ENCODE measurements at regions not wholly inside any gene's neighbourhood (a gene's known extent, or its start where the extent isn't known, plus 50 kb on each side); places are given as distances from the start of the nearest gene placed in this dataset.

- TF ChIP-seq, protein P1, sequence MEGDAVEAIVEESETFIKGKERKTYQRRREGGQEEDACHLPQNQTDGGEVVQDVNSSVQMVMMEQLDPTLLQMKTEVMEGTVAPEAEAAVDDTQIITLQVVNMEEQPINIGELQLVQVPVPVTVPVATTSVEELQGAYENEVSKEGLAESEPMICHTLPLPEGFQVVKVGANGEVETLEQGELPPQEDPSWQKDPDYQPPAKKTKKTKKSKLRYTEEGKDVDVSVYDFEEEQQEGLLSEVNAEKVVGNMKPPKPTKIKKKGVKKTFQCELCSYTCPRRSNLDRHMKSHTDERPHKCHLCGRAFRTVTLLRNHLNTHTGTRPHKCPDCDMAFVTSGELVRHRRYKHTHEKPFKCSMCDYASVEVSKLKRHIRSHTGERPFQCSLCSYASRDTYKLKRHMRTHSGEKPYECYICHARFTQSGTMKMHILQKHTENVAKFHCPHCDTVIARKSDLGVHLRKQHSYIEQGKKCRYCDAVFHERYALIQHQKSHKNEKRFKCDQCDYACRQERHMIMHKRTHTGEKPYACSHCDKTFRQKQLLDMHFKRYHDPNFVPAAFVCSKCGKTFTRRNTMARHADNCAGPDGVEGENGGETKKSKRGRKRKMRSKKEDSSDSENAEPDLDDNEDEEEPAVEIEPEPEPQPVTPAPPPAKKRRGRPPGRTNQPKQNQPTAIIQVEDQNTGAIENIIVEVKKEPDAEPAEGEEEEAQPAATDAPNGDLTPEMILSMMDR (conservative IDR thresholded peaks at IDR 0.05; ENCODE audit: low read depth, low read length) = no peak
- DNase-seq (ENCODE audit: low read depth) = no peak
- H3K4me3 ChIP-seq (ENCODE audit: low read length) = no peak overlapping the region
Measured at GRCh38 chr3:137061186-137061585, 103.4 kb downstream of the IL20RB start.

GRCh38 chr3:137062250-137062649 lies 104.5 kb downstream of the IL20RB start:
- H3K4me3 ChIP-seq (ENCODE audit: low read length) = no peak overlapping the region
- TF ChIP-seq, protein P1 (conservative IDR thresholded peaks at IDR 0.05; ENCODE audit: low read depth, low read length) = no peak
- no peak for DNase-seq (ENCODE audit: low read depth)

DNA sequence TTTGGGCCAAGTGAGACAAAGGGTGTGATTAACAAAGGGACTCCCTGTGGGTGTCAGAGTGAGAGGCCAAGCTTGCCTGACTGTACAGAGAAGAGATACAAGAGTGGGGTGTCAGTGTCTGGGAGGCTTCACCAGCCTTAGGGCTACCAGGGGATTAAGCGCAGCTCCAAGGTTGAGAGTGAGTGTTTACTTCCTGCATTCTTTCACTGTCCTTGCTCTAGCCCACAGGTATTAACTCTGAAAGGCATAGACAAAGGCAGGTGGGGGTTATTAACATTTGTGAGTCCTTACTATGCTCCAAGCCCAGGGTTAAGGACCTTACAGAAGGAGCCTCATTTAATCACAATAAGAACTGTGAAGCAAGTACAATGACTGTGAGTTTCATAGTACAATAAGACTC lies 107.6 kb downstream of the IL20RB start:
- no peak for DNase-seq (ENCODE audit: low read depth)
- no peak overlapping the region for H3K4me3 ChIP-seq (ENCODE audit: low read length)
- TF ChIP-seq, protein P1 (conservative IDR thresholded peaks at IDR 0.05; ENCODE audit: low read depth, low read length) = no peak

DNA sequence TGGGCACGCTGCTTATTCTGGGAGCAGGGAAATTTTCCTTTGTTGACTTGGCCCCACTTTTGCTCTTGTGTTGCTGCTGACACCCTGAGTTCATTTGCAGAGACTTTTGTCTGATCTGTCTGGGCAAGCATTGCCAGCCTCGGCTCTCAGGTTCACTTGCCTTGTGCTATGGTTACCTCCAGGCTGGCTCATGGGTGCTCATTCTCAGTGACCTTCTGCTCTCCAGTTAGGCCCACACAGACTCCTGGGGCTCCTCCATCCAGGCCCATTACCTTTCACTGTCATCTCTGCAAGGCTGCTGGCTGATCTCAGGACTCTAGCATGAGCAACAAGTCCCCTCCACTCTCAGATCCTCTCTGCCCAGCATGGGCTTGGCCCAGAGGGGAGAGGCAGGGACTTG lies 108.3 kb downstream of the IL20RB start:
- no peak for DNase-seq (ENCODE audit: low read depth)
- H3K4me3 ChIP-seq (ENCODE audit: low read length) = no peak overlapping the region
- TF ChIP-seq, protein P1 (conservative IDR thresholded peaks at IDR 0.05; ENCODE audit: low read depth, low read length) = no peak

DNA sequence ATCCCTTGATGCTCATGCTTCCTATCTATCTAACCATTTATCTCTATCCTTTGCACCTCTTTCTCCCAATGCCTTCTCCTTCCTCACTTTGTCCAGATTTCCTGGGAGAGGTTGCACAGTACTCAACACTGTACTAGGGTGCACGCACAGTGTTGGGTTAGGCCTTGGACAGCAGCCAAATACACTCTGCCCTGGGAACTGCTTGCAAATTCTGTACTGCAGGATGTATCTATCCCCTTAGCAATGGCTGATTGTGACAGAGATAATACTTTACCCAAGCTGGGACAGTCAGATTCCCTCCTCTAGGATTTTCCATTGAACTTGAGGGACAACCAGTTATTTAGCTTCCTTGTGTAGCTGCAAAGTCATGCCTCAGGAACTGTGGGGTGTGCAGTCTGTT lies 113.3 kb downstream of the IL20RB start:
- TF ChIP-seq, protein P1 (conservative IDR thresholded peaks at IDR 0.05; ENCODE audit: low read depth, low read length) = no peak
- no peak overlapping the region for H3K4me3 ChIP-seq (ENCODE audit: low read length)
- no peak for DNase-seq (ENCODE audit: low read depth)

- no peak for DNase-seq (ENCODE audit: low read depth)
- TF ChIP-seq, protein P1 (conservative IDR thresholded peaks at IDR 0.05; ENCODE audit: low read depth, low read length) = no peak
Measured at GRCh38 chr3:137075020-137075419, 117.2 kb downstream of the IL20RB start.

GRCh38 chr3:137078040-137078439 lies 120.3 kb downstream of the IL20RB start:
- TF ChIP-seq, protein P1 (conservative IDR thresholded peaks at IDR 0.05; ENCODE audit: low read depth, low read length) = no peak
- DNase-seq (ENCODE audit: low read depth) = no peak
- no peak overlapping the region for H3K4me3 ChIP-seq (ENCODE audit: low read length)

More at GRCh38 chr3:137075020-137075419, 117.2 kb downstream of the IL20RB start:
- no peak overlapping the region for H3K4me3 ChIP-seq (ENCODE audit: low read length)

All from retinal pigment epithelial cell (primary cell).